GM18873 (cell line): ENCODE measurements at regions not wholly inside any gene's neighbourhood (a gene's known extent, or its start where the extent isn't known, plus 50 kb on each side); places are given as distances from the start of the nearest gene placed in this dataset.
"Not testable (repeated sequence)": the region's sequence is repeated elsewhere in the genome, so short reads cannot be mapped to it uniquely, and the experiment has no call there.

Experiments used
- ATAC-seq: cut with Tn5 transposase; IDR thresholded peaks from one replicate; pipeline ENCODE4 v1.9.1; 2021; ENCODE audit warnings: mild to moderate bottlenecking, moderate library complexity, moderate number of reproducible peaks; ENCODE audit not compliant: unreplicated experiment, low FRiP score

GRCh38 chrX:124181515-124181914 is 150.9 kb upstream of the TEX13D start:
- ATAC-seq = not testable (repeated sequence)

GRCh38 chrX:124190440-124190839 is 142.0 kb upstream of the TEX13D start:
- no peak for ATAC-seq

GRCh38 chrX:124194199-124194598 is 138.3 kb upstream of the TEX13D start:
- ATAC-seq = no peak

- no peak for ATAC-seq
Observed at GRCh38 chrX:124194901-124195300, 137.6 kb upstream of the TEX13D start.

GRCh38 chrX:124203311-124203710 is 129.1 kb upstream of the TEX13D start:
- ATAC-seq = no peak

GRCh38 chrX:124208660-124209059 is 123.8 kb upstream of the TEX13D start:
- ATAC-seq = no peak

- no peak for ATAC-seq
Observed at GRCh38 chrX:124209792-124210576, 122.5 kb upstream of the TEX13D start.

- ATAC-seq = peak; percentile 70
Observed at GRCh38 chrX:124211312-124211942, 121.0 kb upstream of the TEX13D start.

GRCh38 chrX:124212622-124213021 is 119.8 kb upstream of the TEX13D start:
- ATAC-seq = no peak

GRCh38 chrX:124215786-124216185 is 116.7 kb upstream of the TEX13D start:
- no peak for ATAC-seq

GRCh38 chrX:124216396-124217115 is 115.9 kb upstream of the TEX13D start:
- no peak for ATAC-seq

- ATAC-seq = peak; percentile 69
Observed at GRCh38 chrX:124217304-124218251, 114.9 kb upstream of the TEX13D start.

GRCh38 chrX:124223524-124223923 is 108.9 kb upstream of the TEX13D start:
- no peak for ATAC-seq

GRCh38 chrX:124224528-124224927 is 107.9 kb upstream of the TEX13D start:
- no peak for ATAC-seq

GRCh38 chrX:124226129-124226528 is 106.3 kb upstream of the TEX13D start:
- ATAC-seq = no peak

- no peak for ATAC-seq
Observed at GRCh38 chrX:124228849-124229248, 103.6 kb upstream of the TEX13D start.

- no peak for ATAC-seq
Observed at GRCh38 chrX:124229374-124229773, 103.1 kb upstream of the TEX13D start.

- ATAC-seq = no peak
Observed at GRCh38 chrX:124230655-124231450, 101.6 kb upstream of the TEX13D start.

GRCh38 chrX:124231451-124231759 is 101.1 kb upstream of the TEX13D start:
- no peak for ATAC-seq
